ENCODE measurements at regions not wholly inside any gene's neighbourhood (a gene's known extent, or its start where the extent isn't known, plus 50 kb on each side); places are given as distances from the start of the nearest gene placed in this dataset.
A peak's percentile ranks its signal among the peaks of the same experiment; 100 is the strongest.

- TF ChIP-seq CTCF (IDR thresholded peaks at IDR 0.05; ENCODE audit: low read depth, low read length) = peak; percentile 15
- DNase-seq (ENCODE audit: low read depth, low spot score) = no peak
- in situ Hi-C loops (cut with HindIII; ENCODE audit: low sequenced_read_pairs) = no loop called here
- no peak overlapping the region for H3K4me3 ChIP-seq (ENCODE audit: low read depth, low read length)
Observed at GRCh38 chr6:137341681-137342195, 122.6 kb upstream of the IFNGR1 start.

GRCh38 chr6:137339929-137340559 is 120.9 kb upstream of the IFNGR1 start:
- TF ChIP-seq CTCF (IDR thresholded peaks at IDR 0.05; ENCODE audit: low read depth, low read length) = no peak
- no peak overlapping the region for H3K4me3 ChIP-seq (ENCODE audit: low read depth, low read length)
- no peak for DNase-seq (ENCODE audit: low read depth, low spot score)
- in situ Hi-C loops (cut with HindIII; ENCODE audit: low sequenced_read_pairs) = no loop called here

GRCh38 chr6:137334884-137335283 is 115.7 kb upstream of the IFNGR1 start:
- H3K4me3 ChIP-seq (ENCODE audit: low read depth, low read length) = no peak overlapping the region
- no peak for TF ChIP-seq CTCF (IDR thresholded peaks at IDR 0.05; ENCODE audit: low read depth, low read length)
- in situ Hi-C loops (cut with HindIII; ENCODE audit: low sequenced_read_pairs) = no loop called here
- no peak for DNase-seq (ENCODE audit: low read depth, low spot score)

GRCh38 chr6:137334094-137334493 is 114.9 kb upstream of the IFNGR1 start:
- in situ Hi-C loops (cut with HindIII; ENCODE audit: low sequenced_read_pairs) = no loop called here
- H3K4me3 ChIP-seq (ENCODE audit: low read depth, low read length) = no peak overlapping the region
- DNase-seq (ENCODE audit: low read depth, low spot score) = no peak
- TF ChIP-seq CTCF (IDR thresholded peaks at IDR 0.05; ENCODE audit: low read depth, low read length) = no peak

GRCh38 chr6:137332637-137333280 is 113.6 kb upstream of the IFNGR1 start:
- DNase-seq (ENCODE audit: low read depth, low spot score) = peak; percentile 75
- no peak overlapping the region for H3K4me3 ChIP-seq (ENCODE audit: low read depth, low read length)
- in situ Hi-C loops (cut with HindIII; ENCODE audit: low sequenced_read_pairs) = no loop called here
- no peak for TF ChIP-seq CTCF (IDR thresholded peaks at IDR 0.05; ENCODE audit: low read depth, low read length)

- in situ Hi-C loops (cut with HindIII; ENCODE audit: low sequenced_read_pairs) = no loop called here
Observed at GRCh38 chr6:137323860-137324259, 104.7 kb upstream of the IFNGR1 start.

More at GRCh38 chr6:137323860-137324259, 104.7 kb upstream of the IFNGR1 start:
- TF ChIP-seq CTCF (IDR thresholded peaks at IDR 0.05; ENCODE audit: low read depth, low read length) = no peak
- H3K4me3 ChIP-seq (ENCODE audit: low read depth, low read length) = no peak overlapping the region
- DNase-seq (ENCODE audit: low read depth, low spot score) = no peak

All from astrocyte of the spinal cord (primary cell).